Liver (tissue), 8 donors: ENCODE measurements at regions not wholly inside any gene's neighbourhood (a gene's known extent, or its start where the extent isn't known, plus 50 kb on each side); places are given as distances from the start of the nearest gene placed in this dataset.

Source experiments
- DNase-seq: peaks from one replicate; pipeline ENCODE4 v3.0.0-alpha.2; 2017; ENCODE audit warnings: low spot score
- H3K27ac ChIP-seq, 2 donors: one replicate each; pipeline ENCODE4 v1.7.0; 2013; ENCODE audit warnings: inconsistent platforms in 2 of 2, low read length in 2 of 2, control low read depth in 1 of 2, low read depth in 1 of 2, mild to moderate bottlenecking in 1 of 2
- H3K27me3 ChIP-seq, 4 donors: one replicate each; pipeline versions ENCODE4 v1.6.1 to v1.7.0; 2013; ENCODE audit warnings: low read length in 3 of 4, inconsistent platforms in 1 of 4, mild to moderate bottlenecking in 1 of 4, moderate library complexity in 1 of 4; ENCODE audit not compliant: control insufficient read depth in 4 of 4, insufficient read depth in 4 of 4
- H3K36me3 ChIP-seq, 4 donors: one replicate each; pipeline versions ENCODE4 v1.6.1 to v1.7.0; 2013; ENCODE audit warnings: low read length in 3 of 4, mild to moderate bottlenecking in 3 of 4, low read depth in 1 of 4, moderate library complexity in 1 of 4; ENCODE audit not compliant: control insufficient read depth in 4 of 4, insufficient read depth in 3 of 4
- H3K4me1 ChIP-seq, 4 donors: one replicate each; pipeline versions ENCODE4 v1.6.1 to v1.7.0; 2013; ENCODE audit warnings: low read length in 3 of 4, mild to moderate bottlenecking in 3 of 4, moderate library complexity in 1 of 4; ENCODE audit not compliant: control insufficient read depth in 4 of 4, insufficient read depth in 4 of 4
- H3K4me3 ChIP-seq, 3 donors: one replicate each; pipeline versions ENCODE4 v1.6.1 to v1.7.0; 2013; ENCODE audit warnings: low read length in 3 of 3, control low read depth in 1 of 3, low read depth in 1 of 3, mild to moderate bottlenecking in 1 of 3
- H3K9ac ChIP-seq, 2 donors: one replicate each; pipeline ENCODE4 v1.7.0; 2013; ENCODE audit warnings: low read length in 2 of 2, mild to moderate bottlenecking in 2 of 2, moderate library complexity in 2 of 2, control low read depth in 1 of 2, low read depth in 1 of 2
- H3K9me3 ChIP-seq, 4 donors: one replicate each; pipeline versions ENCODE4 v1.6.1 to v1.7.0; 2013; ENCODE audit warnings: low read length in 3 of 4; ENCODE audit not compliant: control insufficient read depth in 4 of 4
- CTCF ChIP-seq: fragments of 150-350 bp; IDR thresholded peaks from 2 replicates; pipeline ENCODE4 v1.5.1; 2017; ENCODE audit warnings: improper control_type of control experiment, low read depth, low read length; ENCODE audit not compliant: missing input control
- EGR1 ChIP-seq, 2 donors: IDR thresholded peaks; 2 replicates each; pipeline ENCODE4 v1.6.1; 2016 to 2018; ENCODE audit warnings: antibody characterized with exemption in 2 of 2, low read depth in 2 of 2
- FOXA1 ChIP-seq: IDR thresholded peaks from 2 replicates; pipeline ENCODE4 v1.6.1; 2016; ENCODE audit warnings: antibody characterized with exemption
- FOXA2 ChIP-seq: IDR thresholded peaks from 2 replicates; pipeline ENCODE4 v1.6.1; 2016; ENCODE audit warnings: antibody characterized with exemption
- GABPA ChIP-seq, 2 donors: IDR thresholded peaks in 1 of 2; conservative IDR thresholded peaks in 1 of 2; 2 replicates each; pipeline ENCODE4 v1.6.1; 2016; ENCODE audit warnings: antibody characterized with exemption in 2 of 2, mild to moderate bottlenecking in 1 of 2, moderate library complexity in 1 of 2
- HNF4A ChIP-seq, 2 donors: conservative IDR thresholded peaks; 2 replicates each; pipeline ENCODE4 v1.6.1; 2016; ENCODE audit warnings: antibody characterized with exemption in 2 of 2, mild to moderate bottlenecking in 2 of 2
- JUND ChIP-seq, 2 donors: IDR thresholded peaks; 2 replicates each; pipeline ENCODE4 v1.6.1; 2016; ENCODE audit warnings: antibody characterized with exemption in 2 of 2
- MAX ChIP-seq: IDR thresholded peaks from 2 replicates; pipeline ENCODE4 v1.6.1; 2016; ENCODE audit warnings: antibody characterized with exemption
- NR2F2 ChIP-seq: IDR thresholded peaks from 2 replicates; pipeline ENCODE4 v1.6.1; 2016; ENCODE audit warnings: antibody characterized with exemption
- RAD21 ChIP-seq, 2 donors: IDR thresholded peaks; 2 replicates each; pipeline ENCODE4 v1.6.1; 2016; ENCODE audit warnings: antibody characterized with exemption in 2 of 2, mild to moderate bottlenecking in 2 of 2
- RXRA ChIP-seq, 2 donors: IDR thresholded peaks; 2 replicates each; pipeline ENCODE4 v1.6.1; 2017 to 2018; ENCODE audit warnings: antibody characterized with exemption in 2 of 2, mild to moderate bottlenecking in 1 of 2
- SP1 ChIP-seq: IDR thresholded peaks from 2 replicates; pipeline ENCODE4 v1.6.1; 2018; ENCODE audit warnings: antibody characterized with exemption, mild to moderate bottlenecking
- TAF1 ChIP-seq: conservative IDR thresholded peaks from 2 replicates; pipeline ENCODE4 v1.6.1; 2016; ENCODE audit warnings: antibody characterized with exemption, mild to moderate bottlenecking
- YY1 ChIP-seq: IDR thresholded peaks from 2 replicates; pipeline ENCODE4 v1.6.1; 2016; ENCODE audit warnings: antibody characterized with exemption, mild to moderate bottlenecking
- WGBS: extraction: QIAGEN DNeasy Blood & Tissue Kit; methylation state at CpG from one replicate; pipeline ENCODE4 v1.1.7; 2013; 5-methylcytosine and 5-hydroxymethylcytosine counted together
- TF ChIP-seq, protein P1 (sequence below): IDR thresholded peaks from 2 replicates; pipeline ENCODE4 v1.6.1; 2016; ENCODE audit warnings: antibody characterized with exemption
- TF ChIP-seq, protein P2 (sequence below): IDR thresholded peaks from 2 replicates; pipeline ENCODE4 v1.6.1; 2016; ENCODE audit warnings: antibody characterized with exemption, mild to moderate bottlenecking
- TF ChIP-seq, protein P3 (sequence below): IDR thresholded peaks from 2 replicates; pipeline ENCODE4 v1.6.1; 2016; ENCODE audit warnings: antibody characterized with exemption
- donor health status: healthy.
- donor health status: healthy.
- donor health status: healthy.
- donor health status: healthy.
- donor health status: healthy.

- DNase-seq = no peak
- peaks cover 5 to 38% (median 36%) of the 10 kb centered on the region in 4 donors for H3K4me1 ChIP-seq
- H3K4me3 ChIP-seq = no peak overlapping the region
- no peaks in the 10 kb centered on the region for H3K9me3 ChIP-seq
- H3K27me3 ChIP-seq = no peaks in the 10 kb centered on the region
- TF ChIP-seq TAF1 (no peak), RAD21 (IDR thresholded peaks at IDR 0.05) (peak; percentile 77 to 87), EGR1 (IDR thresholded peaks at IDR 0.05; ENCODE audit: low read depth in 2 of 2) (no peak), MAX (no peak), RXRA (IDR thresholded peaks at IDR 0.05) (no peak), HNF4A (conservative IDR thresholded peaks at IDR 0.05) (no peak), FOXA2 (no peak), YY1 (no peak), FOXA1 (no peak), SP1 (no peak), NR2F2 (no peak), JUND (IDR thresholded peaks at IDR 0.05) (no peak), GABPA (IDR thresholded peaks at IDR 0.05 in 1 of 2, conservative IDR thresholded peaks at IDR 0.05 in 1 of 2) (no peak), CTCF (peak; percentile 41)
- TF ChIP-seq, protein P1, sequence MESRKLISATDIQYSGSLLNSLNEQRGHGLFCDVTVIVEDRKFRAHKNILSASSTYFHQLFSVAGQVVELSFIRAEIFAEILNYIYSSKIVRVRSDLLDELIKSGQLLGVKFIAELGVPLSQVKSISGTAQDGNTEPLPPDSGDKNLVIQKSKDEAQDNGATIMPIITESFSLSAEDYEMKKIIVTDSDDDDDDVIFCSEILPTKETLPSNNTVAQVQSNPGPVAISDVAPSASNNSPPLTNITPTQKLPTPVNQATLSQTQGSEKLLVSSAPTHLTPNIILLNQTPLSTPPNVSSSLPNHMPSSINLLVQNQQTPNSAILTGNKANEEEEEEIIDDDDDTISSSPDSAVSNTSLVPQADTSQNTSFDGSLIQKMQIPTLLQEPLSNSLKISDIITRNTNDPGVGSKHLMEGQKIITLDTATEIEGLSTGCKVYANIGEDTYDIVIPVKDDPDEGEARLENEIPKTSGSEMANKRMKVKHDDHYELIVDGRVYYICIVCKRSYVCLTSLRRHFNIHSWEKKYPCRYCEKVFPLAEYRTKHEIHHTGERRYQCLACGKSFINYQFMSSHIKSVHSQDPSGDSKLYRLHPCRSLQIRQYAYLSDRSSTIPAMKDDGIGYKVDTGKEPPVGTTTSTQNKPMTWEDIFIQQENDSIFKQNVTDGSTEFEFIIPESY = no peak
- TF ChIP-seq, protein P2, sequence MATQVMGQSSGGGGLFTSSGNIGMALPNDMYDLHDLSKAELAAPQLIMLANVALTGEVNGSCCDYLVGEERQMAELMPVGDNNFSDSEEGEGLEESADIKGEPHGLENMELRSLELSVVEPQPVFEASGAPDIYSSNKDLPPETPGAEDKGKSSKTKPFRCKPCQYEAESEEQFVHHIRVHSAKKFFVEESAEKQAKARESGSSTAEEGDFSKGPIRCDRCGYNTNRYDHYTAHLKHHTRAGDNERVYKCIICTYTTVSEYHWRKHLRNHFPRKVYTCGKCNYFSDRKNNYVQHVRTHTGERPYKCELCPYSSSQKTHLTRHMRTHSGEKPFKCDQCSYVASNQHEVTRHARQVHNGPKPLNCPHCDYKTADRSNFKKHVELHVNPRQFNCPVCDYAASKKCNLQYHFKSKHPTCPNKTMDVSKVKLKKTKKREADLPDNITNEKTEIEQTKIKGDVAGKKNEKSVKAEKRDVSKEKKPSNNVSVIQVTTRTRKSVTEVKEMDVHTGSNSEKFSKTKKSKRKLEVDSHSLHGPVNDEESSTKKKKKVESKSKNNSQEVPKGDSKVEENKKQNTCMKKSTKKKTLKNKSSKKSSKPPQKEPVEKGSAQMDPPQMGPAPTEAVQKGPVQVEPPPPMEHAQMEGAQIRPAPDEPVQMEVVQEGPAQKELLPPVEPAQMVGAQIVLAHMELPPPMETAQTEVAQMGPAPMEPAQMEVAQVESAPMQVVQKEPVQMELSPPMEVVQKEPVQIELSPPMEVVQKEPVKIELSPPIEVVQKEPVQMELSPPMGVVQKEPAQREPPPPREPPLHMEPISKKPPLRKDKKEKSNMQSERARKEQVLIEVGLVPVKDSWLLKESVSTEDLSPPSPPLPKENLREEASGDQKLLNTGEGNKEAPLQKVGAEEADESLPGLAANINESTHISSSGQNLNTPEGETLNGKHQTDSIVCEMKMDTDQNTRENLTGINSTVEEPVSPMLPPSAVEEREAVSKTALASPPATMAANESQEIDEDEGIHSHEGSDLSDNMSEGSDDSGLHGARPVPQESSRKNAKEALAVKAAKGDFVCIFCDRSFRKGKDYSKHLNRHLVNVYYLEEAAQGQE = no peak
- TF ChIP-seq, protein P3, sequence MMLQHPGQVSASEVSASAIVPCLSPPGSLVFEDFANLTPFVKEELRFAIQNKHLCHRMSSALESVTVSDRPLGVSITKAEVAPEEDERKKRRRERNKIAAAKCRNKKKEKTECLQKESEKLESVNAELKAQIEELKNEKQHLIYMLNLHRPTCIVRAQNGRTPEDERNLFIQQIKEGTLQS = no peak
- 26% methylated on average over 2 of the region's 2 CpGs for WGBS
- no peak overlapping the region for H3K9ac ChIP-seq
- H3K36me3 ChIP-seq = no peaks in the 10 kb centered on the region
- no peak overlapping the region for H3K27ac ChIP-seq
Measured at GRCh38 chr7:115679976-115680375, 350.6 kb downstream of the TFEC start.

DNA sequence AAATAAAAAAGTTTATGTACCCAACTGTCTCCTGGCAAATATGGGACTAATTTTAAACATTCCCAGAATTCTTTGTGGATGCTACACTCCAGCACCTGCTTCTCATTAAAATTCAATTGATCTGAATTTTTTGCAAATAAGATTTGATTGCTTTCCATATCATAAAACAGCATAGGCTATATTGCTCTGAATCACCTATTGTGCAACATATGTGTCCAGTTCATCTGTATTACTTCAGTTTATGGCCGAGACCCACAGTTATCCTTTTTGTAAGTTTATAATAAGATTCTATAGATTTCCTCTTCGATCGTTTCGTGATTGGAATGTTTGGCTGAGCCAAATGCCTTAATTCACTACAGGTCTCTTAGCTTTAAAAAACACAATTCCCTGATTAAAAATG, 351.1 kb downstream of the TFEC start:
- no peak overlapping the region for H3K27ac ChIP-seq
- WGBS = 90% methylated on average over 4 of the region's 4 CpGs
- no peak for DNase-seq
- TF ChIP-seq RXRA (IDR thresholded peaks at IDR 0.05) (no peak), GABPA (IDR thresholded peaks at IDR 0.05 in 1 of 2, conservative IDR thresholded peaks at IDR 0.05 in 1 of 2) (no peak), CTCF (no peak), MAX (no peak), TAF1 (no peak), HNF4A (conservative IDR thresholded peaks at IDR 0.05) (no peak), YY1 (no peak), EGR1 (IDR thresholded peaks at IDR 0.05; ENCODE audit: low read depth in 2 of 2) (no peak), NR2F2 (no peak), SP1 (no peak), JUND (IDR thresholded peaks at IDR 0.05) (no peak), FOXA2 (no peak), RAD21 (IDR thresholded peaks at IDR 0.05) (no peak), FOXA1 (no peak)
- TF ChIP-seq, protein P1 = no peak
- TF ChIP-seq, protein P3 = no peak
- no peak overlapping the region for H3K9ac ChIP-seq
- H3K27me3 ChIP-seq = no peaks in the 10 kb centered on the region
- no peak overlapping the region for H3K4me3 ChIP-seq
- no peaks in the 10 kb centered on the region for H3K36me3 ChIP-seq
- no peaks in the 10 kb centered on the region for H3K9me3 ChIP-seq
- peaks cover 5 to 38% (median 36%) of the 10 kb centered on the region in 4 donors for H3K4me1 ChIP-seq
